Ishikawa (cell line): ENCODE measurements at regions not wholly inside any gene's neighbourhood (a gene's known extent, or its start where the extent isn't known, plus 50 kb on each side); places are given as distances from the start of the nearest gene placed in this dataset.

Experiments used
- CEBPB ChIP-seq: IDR thresholded peaks from 2 replicates; pipeline ENCODE4 v1.6.1; 2012
- CREB1 ChIP-seq: IDR thresholded peaks from 2 replicates; pipeline ENCODE4 v1.6.1; 2012; ENCODE audit warnings: low read depth
- EGR1 ChIP-seq: IDR thresholded peaks from 2 replicates; pipeline ENCODE4 v1.6.1; 2012
- EP300 ChIP-seq: IDR thresholded peaks from 2 replicates; pipeline ENCODE4 v1.6.1; 2012; ENCODE audit warnings: borderline replicate concordance
- FOXM1 ChIP-seq: IDR thresholded peaks from 2 replicates; pipeline ENCODE4 v1.6.1; 2012; ENCODE audit warnings: low read depth, borderline replicate concordance
- MAX ChIP-seq: IDR thresholded peaks from 2 replicates; pipeline ENCODE4 v1.6.1; 2012
- NFIC ChIP-seq: IDR thresholded peaks from 2 replicates; pipeline ENCODE4 v1.6.1; 2012
- RAD21 ChIP-seq: IDR thresholded peaks from 2 replicates; pipeline ENCODE4 v1.6.1; 2012; ENCODE audit warnings: low read depth
- REST ChIP-seq: IDR thresholded peaks from 2 replicates; pipeline ENCODE4 v1.6.1; 2012; ENCODE audit warnings: low read depth, mild to moderate bottlenecking
- TAF1 ChIP-seq: IDR thresholded peaks from 2 replicates; pipeline ENCODE4 v1.6.1; 2012; ENCODE audit warnings: low read depth, mild to moderate bottlenecking
- USF1 ChIP-seq: IDR thresholded peaks from 2 replicates; pipeline ENCODE4 v1.6.1; 2012
- YY1 ChIP-seq: IDR thresholded peaks from 2 replicates; pipeline ENCODE4 v1.6.1; 2012; ENCODE audit warnings: low read depth
- ZBTB7A ChIP-seq: IDR thresholded peaks from 2 replicates; pipeline ENCODE4 v1.6.1; 2012; ENCODE audit warnings: low read depth

GRCh38 chr12:45605624-45606023 is 123.9 kb upstream of the ARID2 start:
- TF ChIP-seq TAF1 (no peak), USF1 (no peak), CEBPB (no peak), CREB1 (no peak), YY1 (no peak), REST (no peak), RAD21 (no peak), EP300 (no peak), EGR1 (no peak), FOXM1 (no peak), MAX (no peak), NFIC (no peak), ZBTB7A (no peak)
